GM12874 (cell line): ENCODE measurements at regions not wholly inside any gene's neighbourhood (a gene's known extent, or its start where the extent isn't known, plus 50 kb on each side); places are given as distances from the start of the nearest gene placed in this dataset.

ENCODE experiments used
- CTCF ChIP-seq: IDR thresholded peaks from 2 replicates; pipeline ENCODE4 v1.5.1; 2011; ENCODE audit warnings: low read depth, mild to moderate bottlenecking, control low read depth, low read length, moderate library complexity; ENCODE audit not compliant: insufficient read depth

GRCh38 chr4:52511825-52512224, 147.3 kb downstream of the USP46 start:
- TF ChIP-seq CTCF: no peak

- no peak for TF ChIP-seq CTCF
These were observed 146.8 kb downstream of the USP46 start for GRCh38 chr4:52512291-52512690.

- TF ChIP-seq CTCF: no peak
These were observed 129.1 kb downstream of the USP46 start for GRCh38 chr4:52529983-52530382.

DNA sequence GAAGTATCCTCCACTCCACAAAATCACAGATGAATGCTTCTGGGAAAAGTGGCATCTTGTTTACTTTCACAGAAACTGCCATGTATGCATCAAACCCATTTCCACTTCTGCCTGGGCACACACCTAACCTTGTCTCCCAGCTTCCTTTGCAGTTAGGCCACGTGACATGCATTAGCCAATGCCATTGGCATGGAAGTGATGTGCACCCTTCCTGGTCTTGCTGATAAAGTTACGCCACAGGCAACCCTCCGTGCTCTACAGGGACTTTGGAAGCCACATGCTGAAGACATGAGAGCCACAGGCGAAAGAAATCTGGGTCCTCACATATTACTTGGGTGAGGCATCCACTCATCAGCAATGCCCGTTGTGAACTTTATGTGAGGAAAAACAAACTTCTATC, 123.3 kb downstream of the USP46 start:
- no peak for TF ChIP-seq CTCF
